PC-9 (cell line): ENCODE measurements at regions not wholly inside any gene's neighbourhood (a gene's known extent, or its start where the extent isn't known, plus 50 kb on each side); places are given as distances from the start of the nearest gene placed in this dataset.

Experiments used
- EZH2 ChIP-seq: fragments of 200-600 bp; sonication (generic); IDR thresholded peaks from 2 replicates; pipeline ENCODE4 v1.8.0; 2017; ENCODE audit warnings: antibody characterized with exemption, low read depth
- TF ChIP-seq, protein P1 (sequence below): fragments of 200-600 bp; sonication (generic); conservative IDR thresholded peaks from 2 replicates; pipeline ENCODE4 v1.6.1; 2017; ENCODE audit warnings: mixed run types, antibody characterized with exemption, mild to moderate bottlenecking, moderate library complexity

DNA sequence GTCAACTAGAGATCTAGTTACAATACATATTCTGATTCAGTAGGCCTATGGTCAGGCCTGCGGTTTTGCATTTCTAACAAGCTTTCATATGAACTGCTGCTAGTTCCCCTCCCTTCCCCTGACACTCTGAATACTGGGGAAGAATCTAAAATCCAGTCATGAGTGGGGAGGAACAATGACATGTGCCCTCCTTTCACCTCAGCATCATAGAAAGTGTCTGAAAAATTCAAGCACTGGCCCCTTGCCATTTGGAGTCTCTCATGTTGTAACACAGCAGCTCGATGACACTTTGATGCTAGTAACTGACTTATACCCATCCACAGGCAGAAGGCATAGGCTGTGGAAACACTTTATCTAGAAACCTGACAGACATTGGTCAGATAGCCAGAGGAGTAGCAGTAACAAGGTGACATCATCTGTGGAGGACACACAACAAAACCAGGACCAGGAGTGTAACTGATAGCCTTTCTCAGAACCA lies 161.9 kb upstream of the RASSF8 start:
- TF ChIP-seq, protein P1, sequence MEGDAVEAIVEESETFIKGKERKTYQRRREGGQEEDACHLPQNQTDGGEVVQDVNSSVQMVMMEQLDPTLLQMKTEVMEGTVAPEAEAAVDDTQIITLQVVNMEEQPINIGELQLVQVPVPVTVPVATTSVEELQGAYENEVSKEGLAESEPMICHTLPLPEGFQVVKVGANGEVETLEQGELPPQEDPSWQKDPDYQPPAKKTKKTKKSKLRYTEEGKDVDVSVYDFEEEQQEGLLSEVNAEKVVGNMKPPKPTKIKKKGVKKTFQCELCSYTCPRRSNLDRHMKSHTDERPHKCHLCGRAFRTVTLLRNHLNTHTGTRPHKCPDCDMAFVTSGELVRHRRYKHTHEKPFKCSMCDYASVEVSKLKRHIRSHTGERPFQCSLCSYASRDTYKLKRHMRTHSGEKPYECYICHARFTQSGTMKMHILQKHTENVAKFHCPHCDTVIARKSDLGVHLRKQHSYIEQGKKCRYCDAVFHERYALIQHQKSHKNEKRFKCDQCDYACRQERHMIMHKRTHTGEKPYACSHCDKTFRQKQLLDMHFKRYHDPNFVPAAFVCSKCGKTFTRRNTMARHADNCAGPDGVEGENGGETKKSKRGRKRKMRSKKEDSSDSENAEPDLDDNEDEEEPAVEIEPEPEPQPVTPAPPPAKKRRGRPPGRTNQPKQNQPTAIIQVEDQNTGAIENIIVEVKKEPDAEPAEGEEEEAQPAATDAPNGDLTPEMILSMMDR: no peak
- no peak for TF ChIP-seq EZH2
